ENCODE measurements at regions not wholly inside any gene's neighbourhood (a gene's known extent, or its start where the extent isn't known, plus 50 kb on each side); places are given as distances from the start of the nearest gene placed in this dataset.

DNA sequence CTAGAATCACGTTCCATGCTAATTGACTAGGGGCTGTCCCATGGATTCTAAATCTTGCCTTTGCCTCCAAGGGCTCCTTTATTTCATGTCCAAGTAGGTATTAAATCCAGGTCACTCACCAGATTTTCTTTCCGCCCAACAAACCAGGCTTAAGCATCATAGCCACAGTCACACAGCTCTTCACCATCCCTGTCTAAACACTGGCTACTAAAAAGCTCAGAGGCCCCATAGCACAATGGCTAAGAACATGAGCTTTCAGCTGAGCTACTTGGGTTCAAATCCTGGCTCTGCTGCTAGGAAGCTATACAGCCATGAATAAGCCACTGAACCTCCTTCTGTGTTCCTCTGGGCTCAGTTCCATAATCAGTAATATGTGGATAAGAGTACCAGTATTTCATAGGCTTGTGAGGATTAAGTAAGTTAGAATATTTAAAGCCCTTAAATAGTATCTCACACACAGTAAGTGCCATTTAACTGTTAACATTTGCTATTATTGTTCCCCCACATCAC lies 277.2 kb upstream of the GJB5 start:
- TF ChIP-seq, protein P1, sequence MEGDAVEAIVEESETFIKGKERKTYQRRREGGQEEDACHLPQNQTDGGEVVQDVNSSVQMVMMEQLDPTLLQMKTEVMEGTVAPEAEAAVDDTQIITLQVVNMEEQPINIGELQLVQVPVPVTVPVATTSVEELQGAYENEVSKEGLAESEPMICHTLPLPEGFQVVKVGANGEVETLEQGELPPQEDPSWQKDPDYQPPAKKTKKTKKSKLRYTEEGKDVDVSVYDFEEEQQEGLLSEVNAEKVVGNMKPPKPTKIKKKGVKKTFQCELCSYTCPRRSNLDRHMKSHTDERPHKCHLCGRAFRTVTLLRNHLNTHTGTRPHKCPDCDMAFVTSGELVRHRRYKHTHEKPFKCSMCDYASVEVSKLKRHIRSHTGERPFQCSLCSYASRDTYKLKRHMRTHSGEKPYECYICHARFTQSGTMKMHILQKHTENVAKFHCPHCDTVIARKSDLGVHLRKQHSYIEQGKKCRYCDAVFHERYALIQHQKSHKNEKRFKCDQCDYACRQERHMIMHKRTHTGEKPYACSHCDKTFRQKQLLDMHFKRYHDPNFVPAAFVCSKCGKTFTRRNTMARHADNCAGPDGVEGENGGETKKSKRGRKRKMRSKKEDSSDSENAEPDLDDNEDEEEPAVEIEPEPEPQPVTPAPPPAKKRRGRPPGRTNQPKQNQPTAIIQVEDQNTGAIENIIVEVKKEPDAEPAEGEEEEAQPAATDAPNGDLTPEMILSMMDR (IDR thresholded peaks at IDR 0.05 in 2 of 3, conservative IDR thresholded peaks at IDR 0.05 in 1 of 3; ENCODE audit: borderline replicate concordance in 1 of 3, insufficient read depth in 1 of 3, low read depth in 2 of 3, low read length in 2 of 3) = no peak
- no peak for TF ChIP-seq POLR2A (IDR thresholded peaks at IDR 0.05; ENCODE audit: borderline replicate concordance, extremely low read depth, insufficient read depth, insufficient read length)
- no peak for TF ChIP-seq CBX3 (IDR thresholded peaks at IDR 0.05; ENCODE audit: low read depth)
- no peak for TF ChIP-seq POLR2AphosphoS5 (IDR thresholded peaks at IDR 0.05; ENCODE audit: low read depth, low read length)

Measured in HCT116 (cell line).